Endothelial cell of umbilical vein (primary cell): ENCODE measurements at regions not wholly inside any gene's neighbourhood (a gene's known extent, or its start where the extent isn't known, plus 50 kb on each side); places are given as distances from the start of the nearest gene placed in this dataset.

Source experiments
- BruUV-seq: library from RNA; stranded (reverse); fragments of 400-500 nt; replicated peaks from 2 replicates; lab custom pipeline; 2021; lab: Mats Ljungman, UMichigan
- CTCF ChIA-PET: fragments of 300-600, 350-600 bp; sonication (Branson Sonifier 250); formaldehyde crosslinking; loops from one replicate; lab custom pipeline; 2021; ENCODE audit warnings: antibody characterized with exemption, inconsistent platforms; lab: Charles Lee
- POLR2A ChIA-PET: fragments of 300-600, 350-600 bp; sonication (Branson Sonifier 250); formaldehyde crosslinking; loops from one replicate; lab custom pipeline; 2021; ENCODE audit warnings: antibody characterized with exemption, inconsistent platforms; lab: Charles Lee
- DNase-seq: peaks from one replicate; pipeline ENCODE4 v3.0.0-alpha.2; 2011; ENCODE audit warnings: low read depth, low spot score
- FAIRE-seq: peaks from 2 replicates; lab custom pipeline; 2011; peaks lifted over from hg19 to GRCh38; lab: Jason Lieb, UNC
- H2AFZ ChIP-seq: 2 replicates; pipeline ENCODE4 v1.6.0; 2012; ENCODE audit warnings: low read depth, low read length, control low read depth, inconsistent platforms
- H3K27ac ChIP-seq: 2 replicates; pipeline ENCODE4 v1.5.1; 2011; ENCODE audit warnings: low read depth, mild to moderate bottlenecking, control low read depth, low read length, moderate library complexity; ENCODE audit not compliant: insufficient read depth
- H3K27me3 ChIP-seq, 2 experiments: 2 replicates each; pipeline versions ENCODE4 v1.6.0 to v1.6.1; 2011; ENCODE audit warnings: low read length in 2 of 2, mixed read lengths in 1 of 2; ENCODE audit not compliant: control insufficient read depth in 2 of 2, insufficient read depth in 2 of 2
- H3K36me3 ChIP-seq, 2 experiments: 2 replicates in 1 of 2; 3 replicates in 1 of 2; pipeline ENCODE4 v1.5.1; 2011; ENCODE audit warnings: low read length in 2 of 2, mild to moderate bottlenecking in 1 of 2, moderate library complexity in 1 of 2; ENCODE audit not compliant: control insufficient read depth in 2 of 2, insufficient read depth in 2 of 2; ENCODE audit errors: extremely low read depth in 1 of 2
- H3K4me1 ChIP-seq: 3 replicates; pipeline ENCODE4 v1.5.1; 2011; ENCODE audit warnings: mild to moderate bottlenecking, low read length; ENCODE audit not compliant: control insufficient read depth, insufficient read depth; ENCODE audit errors: extremely low read depth
- H3K4me2 ChIP-seq: 2 replicates; pipeline ENCODE4 v1.6.1; 2011; ENCODE audit warnings: low read length, control low read depth, mixed read lengths; ENCODE audit not compliant: insufficient read depth
- H3K4me3 ChIP-seq, 3 experiments: fragments of 200-600 bp in 1 of 3; sonication (generic), shearing (Covaris generic) in 1 of 3; replicated peaks in 1 of 3; 2 replicates each; pipeline ENCODE4 v1.5.1; 2011 to 2016; ENCODE audit warnings: control low read depth in 3 of 3, low read length in 3 of 3, mild to moderate bottlenecking in 2 of 3, inconsistent platforms in 1 of 3, low read depth in 1 of 3, moderate library complexity in 1 of 3; ENCODE audit not compliant: insufficient read depth in 1 of 3
- H3K79me2 ChIP-seq: 2 replicates; pipeline ENCODE4 v1.6.0; 2012; ENCODE audit warnings: low read length, inconsistent platforms; ENCODE audit not compliant: control insufficient read depth, insufficient read depth
- H3K9ac ChIP-seq: replicated peaks from 2 replicates; pipeline ENCODE3; 2011; ENCODE audit warnings: low read length, control low read depth; ENCODE audit not compliant: insufficient read depth; ENCODE audit errors: extremely low read depth
- H3K9me1 ChIP-seq: replicated peaks from 3 replicates; pipeline ENCODE4 v1.6.0; 2011; ENCODE audit warnings: mild to moderate bottlenecking, low read length; ENCODE audit not compliant: control insufficient read depth, insufficient read depth; ENCODE audit errors: extremely low read depth
- H3K9me3 ChIP-seq: replicated peaks from 2 replicates; pipeline ENCODE4 v1.5.1; 2012; ENCODE audit warnings: low read length, inconsistent platforms; ENCODE audit not compliant: control insufficient read depth, insufficient read depth
- H4K20me1 ChIP-seq: replicated peaks from 2 replicates; pipeline ENCODE3; 2011; ENCODE audit warnings: mild to moderate bottlenecking, low read length; ENCODE audit not compliant: control insufficient read depth, insufficient read depth; ENCODE audit errors: extremely low read depth
- EZH2 ChIP-seq: IDR thresholded peaks from 2 replicates; pipeline ENCODE4 v1.6.1; 2012; ENCODE audit warnings: borderline replicate concordance, low read depth, mild to moderate bottlenecking, moderate library complexity, low read length, inconsistent platforms; ENCODE audit not compliant: severe bottlenecking
- FOS ChIP-seq: IDR thresholded peaks from 2 replicates; pipeline ENCODE4 v1.6.1; 2011; ENCODE audit warnings: mild to moderate bottlenecking, low read length, moderate library complexity, borderline replicate concordance; ENCODE audit not compliant: insufficient read depth
- GATA2 ChIP-seq: IDR thresholded peaks from 2 replicates; pipeline ENCODE4 v1.7.0; 2011; ENCODE audit warnings: low read depth, mild to moderate bottlenecking, moderate library complexity, mixed read lengths, low read length; ENCODE audit not compliant: insufficient read length, insufficient read depth
- JUN ChIP-seq: IDR thresholded peaks from 2 replicates; pipeline ENCODE4 v1.6.1; 2011; ENCODE audit warnings: borderline replicate concordance, low read depth; ENCODE audit not compliant: insufficient read length, insufficient read depth
- MAX ChIP-seq: IDR thresholded peaks from 2 replicates; pipeline ENCODE4 v1.6.1; 2011; ENCODE audit not compliant: insufficient read depth, insufficient read length
- MYC ChIP-seq: IDR thresholded peaks from one replicate; pipeline ENCODE4 v1.6.1; 2011; ENCODE audit warnings: mild to moderate bottlenecking, low read depth, low read length
- POLR2A ChIP-seq: IDR thresholded peaks from 2 replicates; pipeline ENCODE4 v1.6.1; 2012; ENCODE audit warnings: low read depth, mild to moderate bottlenecking, control low read depth, low read length
- POLR2AphosphoS5 ChIP-seq: IDR thresholded peaks from 2 replicates; pipeline ENCODE4 v1.6.1; 2012; ENCODE audit warnings: low read depth, mild to moderate bottlenecking, control low read depth, low read length, moderate library complexity; ENCODE audit not compliant: insufficient read depth
- dilution Hi-C: fragments of 300-500 bp; cut with MboI; formaldehyde crosslinking; loops from one replicate; pipeline ENCODE4 v1.15.0; 2019; ENCODE audit warnings: low sequenced_read_pairs; ENCODE audit not compliant: extremely low pct_ligation_motif_present
- intact Hi-C: fragments of 100-400 bp; cut with micrococcal nuclease; formaldehyde crosslinking; loops from one replicate; pipeline ENCODE4 v1.10.0; 2022
- TF ChIP-seq, protein P1 (sequence below), 2 donors: IDR thresholded peaks; 1 replicate in 1 of 2; 2 replicates in 1 of 2; pipeline ENCODE4 v1.5.1; 2011; ENCODE audit warnings: low read length in 2 of 2, mild to moderate bottlenecking in 2 of 2, moderate library complexity in 2 of 2, control low read depth in 1 of 2, inconsistent platforms in 1 of 2, low read depth in 1 of 2; ENCODE audit not compliant: insufficient read depth in 1 of 2; ENCODE audit errors: extremely low read depth in 1 of 2

DNA sequence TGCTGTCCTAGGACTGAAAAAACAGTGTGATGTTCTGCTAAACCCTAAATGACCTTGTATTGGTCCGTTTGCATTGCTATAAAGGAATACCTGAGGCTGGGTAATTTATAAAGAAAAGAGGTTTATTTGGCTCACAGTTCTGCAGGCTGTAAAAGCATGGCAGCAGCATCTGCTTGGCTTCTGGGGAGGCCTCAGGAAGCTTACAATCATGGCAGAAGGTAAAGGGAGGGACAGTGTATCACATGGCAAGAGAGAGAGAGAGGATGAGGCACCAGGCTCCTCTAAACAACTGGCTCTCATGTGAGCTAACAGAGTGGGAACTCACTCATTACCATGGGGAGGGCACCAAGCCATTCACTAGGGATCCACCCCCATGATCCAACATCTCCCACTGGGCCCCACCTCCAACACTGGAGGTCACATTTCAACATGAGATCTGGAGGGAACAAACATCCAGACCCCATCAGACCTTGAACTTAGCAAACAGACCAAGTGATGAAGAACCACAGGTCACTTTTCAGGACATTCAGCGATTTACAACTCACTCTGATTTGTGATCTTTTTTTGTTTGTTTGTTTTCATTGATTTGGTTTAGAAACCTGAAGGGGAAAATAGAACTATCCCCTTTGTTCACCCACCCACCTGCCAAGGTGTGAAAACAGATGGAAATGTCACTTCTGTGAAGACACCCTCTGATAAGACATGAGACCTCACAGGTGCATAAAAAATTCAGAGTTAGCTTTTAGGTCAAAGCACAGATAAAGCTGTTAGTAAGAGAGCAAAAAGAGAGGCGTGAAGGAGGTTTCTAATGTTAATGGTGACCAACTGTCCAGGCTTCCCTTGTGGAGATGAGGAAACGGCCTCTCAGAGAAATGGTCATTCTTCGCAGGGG, 104.2 kb upstream of the RALGPS2 start:
- H4K20me1 ChIP-seq = no peaks in the 10 kb centered on the region
- DNase-seq = no peak

More for the DNA sequence above, 104.2 kb upstream of the RALGPS2 start:
- no peak overlapping the region for H3K9ac ChIP-seq
- CTCF ChIA-PET = no interaction called here
- BruUV-seq = no TSS peak
- POLR2A ChIA-PET = no interaction called here
- no peak for FAIRE-seq
- H3K27me3 ChIP-seq = no peaks in the 10 kb centered on the region
- no peaks in the 10 kb centered on the region for H3K79me2 ChIP-seq
- TF ChIP-seq EZH2 = no peak
- TF ChIP-seq POLR2AphosphoS5 = no peak
- TF ChIP-seq MAX = no peak
- no peak for TF ChIP-seq POLR2A
- no peak for TF ChIP-seq GATA2
- no peak for TF ChIP-seq JUN
- TF ChIP-seq, protein P1, sequence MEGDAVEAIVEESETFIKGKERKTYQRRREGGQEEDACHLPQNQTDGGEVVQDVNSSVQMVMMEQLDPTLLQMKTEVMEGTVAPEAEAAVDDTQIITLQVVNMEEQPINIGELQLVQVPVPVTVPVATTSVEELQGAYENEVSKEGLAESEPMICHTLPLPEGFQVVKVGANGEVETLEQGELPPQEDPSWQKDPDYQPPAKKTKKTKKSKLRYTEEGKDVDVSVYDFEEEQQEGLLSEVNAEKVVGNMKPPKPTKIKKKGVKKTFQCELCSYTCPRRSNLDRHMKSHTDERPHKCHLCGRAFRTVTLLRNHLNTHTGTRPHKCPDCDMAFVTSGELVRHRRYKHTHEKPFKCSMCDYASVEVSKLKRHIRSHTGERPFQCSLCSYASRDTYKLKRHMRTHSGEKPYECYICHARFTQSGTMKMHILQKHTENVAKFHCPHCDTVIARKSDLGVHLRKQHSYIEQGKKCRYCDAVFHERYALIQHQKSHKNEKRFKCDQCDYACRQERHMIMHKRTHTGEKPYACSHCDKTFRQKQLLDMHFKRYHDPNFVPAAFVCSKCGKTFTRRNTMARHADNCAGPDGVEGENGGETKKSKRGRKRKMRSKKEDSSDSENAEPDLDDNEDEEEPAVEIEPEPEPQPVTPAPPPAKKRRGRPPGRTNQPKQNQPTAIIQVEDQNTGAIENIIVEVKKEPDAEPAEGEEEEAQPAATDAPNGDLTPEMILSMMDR (IDR thresholded peaks at IDR 0.05; ENCODE audit: extremely low read depth in 1 of 2, insufficient read depth in 1 of 2, low read depth in 1 of 2, low read length in 2 of 2) = no peak
- TF ChIP-seq FOS = no peak
- TF ChIP-seq MYC = no peak
- dilution Hi-C loops = no loop called here
- H3K9me1 ChIP-seq = no peaks in the 10 kb centered on the region
- H3K36me3 ChIP-seq = no peaks in the 10 kb centered on the region
- H3K9me3 ChIP-seq = no peaks in the 10 kb centered on the region
- H2AFZ ChIP-seq = no peak overlapping the region
- no peak overlapping the region for H3K27ac ChIP-seq
- H3K4me2 ChIP-seq = no peak overlapping the region
- H3K4me1 ChIP-seq = no peaks in the 10 kb centered on the region
- no peak overlapping the region for H3K4me3 ChIP-seq
- intact Hi-C loops = no loop called here
